Suprapubic skin (tissue), 4 donors: ENCODE measurements at regions not wholly inside any gene's neighbourhood (a gene's known extent, or its start where the extent isn't known, plus 50 kb on each side); places are given as distances from the start of the nearest gene placed in this dataset.
A peak's percentile ranks its signal among the peaks of the same experiment; 100 is the strongest.

Experiments
- DNase-seq, 2 donors: peaks; one replicate each; pipeline ENCODE4 v3.0.0-alpha.2; 2019; ENCODE audit warnings: low spot score in 2 of 2
- H3K27ac ChIP-seq: fragments of 200-600 bp; sonication (generic); one replicate; pipeline ENCODE4 v1.5.1; 2019
- H3K27me3 ChIP-seq: fragments of 200-600 bp; sonication (generic); one replicate; pipeline ENCODE4 v1.5.1; 2019
- H3K36me3 ChIP-seq: fragments of 200-600 bp; sonication (generic); one replicate; pipeline ENCODE4 v1.5.1; 2019
- H3K4me1 ChIP-seq: fragments of 200-600 bp; sonication (generic); one replicate; pipeline ENCODE4 v1.5.1; 2019
- H3K4me3 ChIP-seq: fragments of 200-600 bp; sonication (generic); one replicate; pipeline ENCODE4 v1.5.1; 2019; ENCODE audit warnings: mild to moderate bottlenecking
- H3K9me3 ChIP-seq: fragments of 200-600 bp; sonication (generic); one replicate; pipeline ENCODE4 v1.5.1; 2019
- CTCF ChIP-seq, 2 donors: fragments of 200-600 bp in 1 of 2; fragments of 450-650 bp in 1 of 2; sonication (generic) in 1 of 2; IDR thresholded peaks; one replicate each; pipeline ENCODE4 v1.5.1; 2016 to 2019; ENCODE audit warnings: antibody characterized with exemption in 2 of 2, mild to moderate bottlenecking in 1 of 2, moderate library complexity in 1 of 2
- EP300 ChIP-seq: sonication (generic); formaldehyde crosslinking; IDR thresholded peaks from one replicate; pipeline ENCODE4 v1.6.1; 2017; ENCODE audit warnings: antibody characterized with exemption
- POLR2A ChIP-seq, 2 donors: fragments of 450-650 bp; IDR thresholded peaks; one replicate each; pipeline ENCODE4 v1.6.1; 2017; ENCODE audit warnings: antibody characterized with exemption in 2 of 2, mild to moderate bottlenecking in 2 of 2, moderate library complexity in 2 of 2
- POLR2AphosphoS5 ChIP-seq, 3 donors: sonication (generic); formaldehyde crosslinking; IDR thresholded peaks; one replicate each; pipeline ENCODE4 v1.6.1; 2017; ENCODE audit warnings: antibody characterized with exemption in 3 of 3
- WGBS: methylation state at CpG from one replicate; pipeline ENCODE4 v1.1.5; 2018; 5-methylcytosine and 5-hydroxymethylcytosine counted together

- H3K27me3 ChIP-seq, result no peaks in the 10 kb centered on the region
- DNase-seq, result no peak
- TF ChIP-seq EP300, result no peak
- no peak for TF ChIP-seq POLR2A (IDR thresholded peaks at IDR 0.05)
- H3K27ac ChIP-seq, result no peak overlapping the region
- 49% methylated on average over 3 of the region's 3 CpGs for WGBS
- H3K36me3 ChIP-seq, result no peaks in the 10 kb centered on the region
- no peaks in the 10 kb centered on the region for H3K9me3 ChIP-seq
- no peak overlapping the region for H3K4me3 ChIP-seq
- peaks cover 5% of the 10 kb centered on the region for H3K4me1 ChIP-seq
These were observed 176.8 kb downstream of the ARL4C start for GRCh38 chr2:234320066-234320465.

GRCh38 chr2:234318361-234318760 lies 178.5 kb downstream of the ARL4C start:
- 44% methylated on average over 3 of the region's 3 CpGs for WGBS
- TF ChIP-seq POLR2A (IDR thresholded peaks at IDR 0.05), result no peak
- no peak for TF ChIP-seq POLR2AphosphoS5 (IDR thresholded peaks at IDR 0.05)
- TF ChIP-seq CTCF (IDR thresholded peaks at IDR 0.05), result no peak
- no peak for TF ChIP-seq EP300
- no peak for DNase-seq
- H3K27ac ChIP-seq, result no peak overlapping the region
- H3K27me3 ChIP-seq, result no peaks in the 10 kb centered on the region
- no peaks in the 10 kb centered on the region for H3K36me3 ChIP-seq
- no peak overlapping the region for H3K4me3 ChIP-seq
- no peaks in the 10 kb centered on the region for H3K4me1 ChIP-seq
- H3K9me3 ChIP-seq, result no peaks in the 10 kb centered on the region

- H3K4me1 ChIP-seq, result peaks cover under 1% of the 10 kb centered on the region
- H3K27ac ChIP-seq, result no peak overlapping the region
- no peak overlapping the region for H3K4me3 ChIP-seq
- WGBS, result 81% methylated on average over 4 of the region's 4 CpGs
- no peaks in the 10 kb centered on the region for H3K9me3 ChIP-seq
- H3K36me3 ChIP-seq, result no peaks in the 10 kb centered on the region
- TF ChIP-seq EP300, result no peak
- TF ChIP-seq POLR2AphosphoS5 (IDR thresholded peaks at IDR 0.05), result no peak
- no peak for TF ChIP-seq CTCF (IDR thresholded peaks at IDR 0.05)
- TF ChIP-seq POLR2A (IDR thresholded peaks at IDR 0.05), result no peak
- DNase-seq, result no peak
- no peaks in the 10 kb centered on the region for H3K27me3 ChIP-seq
These were observed 183.3 kb downstream of the ARL4C start for GRCh38 chr2:234313558-234313957.

GRCh38 chr2:234310166-234310565 lies 186.7 kb downstream of the ARL4C start:
- H3K27ac ChIP-seq, result no peak overlapping the region
- H3K36me3 ChIP-seq, result no peaks in the 10 kb centered on the region
- H3K4me1 ChIP-seq, result peaks cover 23% of the 10 kb centered on the region
- H3K27me3 ChIP-seq, result no peaks in the 10 kb centered on the region
- DNase-seq, result no peak
- WGBS, result 92% methylated on average over 5 of the region's 5 CpGs
- no peak for TF ChIP-seq POLR2A (IDR thresholded peaks at IDR 0.05)
- no peak for TF ChIP-seq EP300
- TF ChIP-seq POLR2AphosphoS5 (IDR thresholded peaks at IDR 0.05), result no peak
- no peak for TF ChIP-seq CTCF (IDR thresholded peaks at IDR 0.05)
- no peaks in the 10 kb centered on the region for H3K9me3 ChIP-seq
- H3K4me3 ChIP-seq, result no peak overlapping the region

- H3K9me3 ChIP-seq, result no peaks in the 10 kb centered on the region
- H3K4me1 ChIP-seq, result peaks cover 26% of the 10 kb centered on the region
- DNase-seq, result no peak
- no peaks in the 10 kb centered on the region for H3K27me3 ChIP-seq
- H3K4me3 ChIP-seq, result no peak overlapping the region
- TF ChIP-seq EP300 (no peak), POLR2A (IDR thresholded peaks at IDR 0.05) (no peak), POLR2AphosphoS5 (IDR thresholded peaks at IDR 0.05) (no peak), CTCF (IDR thresholded peaks at IDR 0.05) (no peak)
- 91% methylated on average over 5 of the region's 5 CpGs for WGBS
- H3K36me3 ChIP-seq, result no peaks in the 10 kb centered on the region
- peak overlapping the region; percentile 2 for H3K27ac ChIP-seq
These were observed 187.4 kb downstream of the ARL4C start for GRCh38 chr2:234309431-234309830.

GRCh38 chr2:234308813-234309195 lies 188.1 kb downstream of the ARL4C start:
- no peak for DNase-seq
- Histone ChIP-seq H3K4me3 (no peak overlapping the region), H3K36me3 (no peaks in the 10 kb centered on the region), H3K27ac (peak overlapping the region; percentile 2), H3K4me1 (peaks cover 26% of the 10 kb centered on the region), H3K27me3 (no peaks in the 10 kb centered on the region), H3K9me3 (no peaks in the 10 kb centered on the region)
- TF ChIP-seq POLR2AphosphoS5 (IDR thresholded peaks at IDR 0.05), result no peak
- 49% methylated on average over 6 of the region's 6 CpGs for WGBS
